ENCODE measurements at regions not wholly inside any gene's neighbourhood (a gene's known extent, or its start where the extent isn't known, plus 50 kb on each side); places are given as distances from the start of the nearest gene placed in this dataset.

DNA sequence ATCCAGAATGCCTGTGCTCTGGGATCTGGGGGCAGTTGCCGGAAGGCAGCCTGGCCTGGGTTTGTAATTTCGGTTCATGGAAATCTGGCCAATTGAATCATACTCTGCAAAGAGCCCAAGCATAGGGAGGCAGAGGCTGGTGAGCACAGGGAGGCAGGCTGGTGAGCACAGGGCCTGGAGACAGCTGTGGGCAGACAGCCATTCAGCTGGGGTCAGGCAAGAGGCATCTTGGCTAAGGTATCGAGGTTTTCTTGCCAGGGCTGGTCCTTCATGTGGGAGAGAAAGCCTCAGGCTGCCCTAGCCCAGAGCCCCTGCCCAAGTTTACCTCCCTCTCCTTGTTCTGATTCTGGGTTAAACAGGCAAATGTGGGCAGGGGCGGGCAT is 63.7 kb upstream of the BAIAP2L1 start:
- no peaks in the 10 kb centered on the region for H3K4me1 Mint-ChIP-seq

DNA sequence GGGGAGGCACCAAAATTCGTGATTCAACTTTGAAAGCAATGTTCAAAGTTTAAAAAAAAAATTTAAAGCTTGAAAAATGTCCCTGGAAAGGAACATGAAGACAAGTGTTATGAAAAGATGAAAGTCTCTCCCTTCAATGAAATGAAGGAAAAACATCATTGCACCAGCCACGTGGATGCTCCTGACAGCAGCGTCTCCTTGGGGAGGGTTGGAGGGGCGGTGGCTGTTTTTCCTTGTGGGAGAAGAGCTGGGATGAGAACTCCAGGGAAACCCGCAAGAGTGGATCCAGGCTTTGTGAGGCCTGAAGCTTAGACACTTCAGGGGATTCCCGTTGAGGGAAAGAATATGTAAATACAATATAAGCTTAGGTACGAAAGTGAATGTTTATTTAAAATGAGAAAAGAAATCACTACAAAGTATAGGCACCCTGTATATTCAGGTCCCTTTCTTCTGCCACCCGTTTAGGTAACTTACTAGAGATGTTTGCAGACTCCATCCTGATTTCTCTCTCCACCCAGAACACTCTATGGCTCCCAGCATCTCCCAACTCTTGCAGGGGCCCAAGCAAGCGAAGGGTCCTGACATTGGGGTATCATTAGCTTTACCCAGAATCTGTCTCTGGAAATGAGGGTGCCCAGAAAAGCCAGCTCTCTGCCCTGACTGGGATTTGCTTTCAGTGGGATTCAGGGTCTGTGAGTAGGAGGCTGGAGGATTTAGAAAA is 63.1 kb upstream of the BAIAP2L1 start:
- H3K9ac ChIP-seq (ENCODE audit: insufficient read depth, low read length, poor library complexity, severe bottlenecking) = no peak overlapping the region
- H3K9me3 ChIP-seq (replicated peaks in 1 of 2; ENCODE audit: control insufficient read depth in 1 of 2, insufficient read depth in 1 of 2, low read length in 2 of 2) = peaks cover 6 to 10% of the 10 kb centered on the region in 2 donors
- no peak overlapping the region for H3K27ac Mint-ChIP-seq
- no peak overlapping the region for H2AFZ ChIP-seq (ENCODE audit: insufficient read depth, low read depth, low read length, poor library complexity, severe bottlenecking)
- no peak overlapping the region for H3K4me3 Mint-ChIP-seq
- TF ChIP-seq CTCF (IDR thresholded peaks at IDR 0.05) = no peak
- no peaks in the 10 kb centered on the region for H3K79me2 ChIP-seq (ENCODE audit: insufficient read depth, low read length)
- H3K27ac ChIP-seq (ENCODE audit: low read depth in 1 of 2, low read length in 2 of 2) = no peak overlapping the region
- H3K27me3 ChIP-seq (ENCODE audit: control insufficient read depth in 2 of 2, insufficient read depth in 2 of 2, low read length in 2 of 2) = no peaks in the 10 kb centered on the region
- H3K27me3 Mint-ChIP-seq (ENCODE audit: low read depth in 3 of 3) = peaks cover 4 to 11% (median 5%) of the 10 kb centered on the region in 3 donors
- DNase-seq = no peak
- no peak overlapping the region for H3K4me2 ChIP-seq (replicated peaks; ENCODE audit: extremely low read depth, low read length, poor library complexity, severe bottlenecking)
- H4K20me1 ChIP-seq (ENCODE audit: insufficient read depth, low read length) = no peaks in the 10 kb centered on the region
- no peaks in the 10 kb centered on the region for H3K4me1 ChIP-seq (ENCODE audit: control insufficient read depth in 1 of 2, insufficient read depth in 2 of 2, low read length in 2 of 2)
- H3K9me3 Mint-ChIP-seq = peaks cover 2 to 15% (median 10%) of the 10 kb centered on the region in 7 donors
- H3K4me3 ChIP-seq (replicated peaks in 1 of 3; ENCODE audit: low read depth in 2 of 3, low read length in 3 of 3) = no peak overlapping the region
- intact Hi-C loops (cut with micrococcal nuclease) = loop anchor here in 1 of 2 donors (10.0 kb wide), 1 partner anchor 59 kb away; the partner anchor contains the start of gene BAIAP2L1
- no peaks in the 10 kb centered on the region for H3K4me1 Mint-ChIP-seq
- WGBS (ENCODE audit: insufficient coverage) = 64% methylated on average over 6 of the region's 9 CpGs
- no peaks in the 10 kb centered on the region for H3K36me3 ChIP-seq (replicated peaks in 1 of 2; ENCODE audit: control insufficient read depth in 1 of 2, insufficient read depth in 2 of 2, low read length in 2 of 2)
- no peaks in the 10 kb centered on the region for H3K36me3 Mint-ChIP-seq

More for the DNA sequence above, 63.7 kb upstream of the BAIAP2L1 start:
- H3K9ac ChIP-seq (ENCODE audit: insufficient read depth, low read length, poor library complexity, severe bottlenecking) = no peak overlapping the region
- no peak overlapping the region for H2AFZ ChIP-seq (ENCODE audit: insufficient read depth, low read depth, low read length, poor library complexity, severe bottlenecking)
- H3K27ac ChIP-seq (ENCODE audit: low read depth in 1 of 2, low read length in 2 of 2) = no peak overlapping the region
- Mint-ChIP-seq H3K9me3 (peaks cover 7 to 19% (median 13%) of the 10 kb centered on the region in 7 donors), H3K36me3 (no peaks in the 10 kb centered on the region), H3K4me3 (no peak overlapping the region), H3K27ac (no peak overlapping the region), H3K27me3 (ENCODE audit: low read depth in 3 of 3) (peaks cover 5 to 16% (median 8%) of the 10 kb centered on the region in 3 donors)
- intact Hi-C loops (cut with micrococcal nuclease) = loop anchor here in 1 of 2 donors (10.0 kb wide), 1 partner anchor 60 kb away; the partner anchor contains the start of gene BAIAP2L1
- DNase-seq = no peak
- no peak for TF ChIP-seq CTCF (IDR thresholded peaks at IDR 0.05)
- H3K4me1 ChIP-seq (ENCODE audit: control insufficient read depth in 1 of 2, insufficient read depth in 2 of 2, low read length in 2 of 2) = no peaks in the 10 kb centered on the region
- H3K4me2 ChIP-seq (replicated peaks; ENCODE audit: extremely low read depth, low read length, poor library complexity, severe bottlenecking) = no peak overlapping the region
- peaks cover 6 to 10% of the 10 kb centered on the region in 2 donors for H3K9me3 ChIP-seq (replicated peaks in 1 of 2; ENCODE audit: control insufficient read depth in 1 of 2, insufficient read depth in 1 of 2, low read length in 2 of 2)
- no peak overlapping the region for H3K4me3 ChIP-seq (replicated peaks in 1 of 3; ENCODE audit: low read depth in 2 of 3, low read length in 3 of 3)
- 98% methylated on average over 4 of the region's 4 CpGs for WGBS (ENCODE audit: insufficient coverage)
- no peaks in the 10 kb centered on the region for H3K36me3 ChIP-seq (replicated peaks in 1 of 2; ENCODE audit: control insufficient read depth in 1 of 2, insufficient read depth in 2 of 2, low read length in 2 of 2)
- no peaks in the 10 kb centered on the region for H3K27me3 ChIP-seq (ENCODE audit: control insufficient read depth in 2 of 2, insufficient read depth in 2 of 2, low read length in 2 of 2)
- no peaks in the 10 kb centered on the region for H3K79me2 ChIP-seq (ENCODE audit: insufficient read depth, low read length)
- no peaks in the 10 kb centered on the region for H4K20me1 ChIP-seq (ENCODE audit: insufficient read depth, low read length)
